ENCODE measurements at regions not wholly inside any gene's neighbourhood (a gene's known extent, or its start where the extent isn't known, plus 50 kb on each side); places are given as distances from the start of the nearest gene placed in this dataset.

- no peak for DNase-seq (ENCODE audit: low read depth)
Measured at GRCh38 chr13:73293913-73294523, 235.2 kb downstream of the KLF5 start.

- no peak for DNase-seq (ENCODE audit: low read depth)
Measured at GRCh38 chr13:73292127-73292526, 233.3 kb downstream of the KLF5 start.

GRCh38 chr13:73290844-73291243 lies 232.0 kb downstream of the KLF5 start:
- DNase-seq (ENCODE audit: low read depth), result no peak

- no peak for DNase-seq (ENCODE audit: low read depth)
Measured at GRCh38 chr13:73288596-73288995, 229.8 kb downstream of the KLF5 start.

GRCh38 chr13:73287831-73288230 lies 229.0 kb downstream of the KLF5 start:
- DNase-seq (ENCODE audit: low read depth), result no peak

GRCh38 chr13:73286942-73287620 lies 228.3 kb downstream of the KLF5 start:
- no peak for DNase-seq (ENCODE audit: low read depth)

- DNase-seq (ENCODE audit: low read depth), result no peak
Measured at GRCh38 chr13:73286177-73286576, 227.4 kb downstream of the KLF5 start.

GRCh38 chr13:73284081-73284874 lies 225.5 kb downstream of the KLF5 start:
- DNase-seq (ENCODE audit: low read depth), result no peak

GRCh38 chr13:73283636-73284035 lies 224.8 kb downstream of the KLF5 start:
- no peak for DNase-seq (ENCODE audit: low read depth)

- DNase-seq (ENCODE audit: low read depth), result no peak
Measured at GRCh38 chr13:73281746-73282145, 222.9 kb downstream of the KLF5 start.

- no peak for DNase-seq (ENCODE audit: low read depth)
Measured at GRCh38 chr13:73278186-73278585, 219.4 kb downstream of the KLF5 start.

- no peak for DNase-seq (ENCODE audit: low read depth)
Measured at GRCh38 chr13:73275163-73275562, 216.4 kb downstream of the KLF5 start.

GRCh38 chr13:73274147-73274546 lies 215.3 kb downstream of the KLF5 start:
- DNase-seq (ENCODE audit: low read depth), result no peak

- no peak for DNase-seq (ENCODE audit: low read depth)
Measured at GRCh38 chr13:73273745-73274144, 214.9 kb downstream of the KLF5 start.

- no peak for DNase-seq (ENCODE audit: low read depth)
Measured at GRCh38 chr13:73273276-73273675, 214.5 kb downstream of the KLF5 start.

- no peak for DNase-seq (ENCODE audit: low read depth)
Measured at GRCh38 chr13:73272831-73273230, 214.0 kb downstream of the KLF5 start.

GRCh38 chr13:73268306-73268705 lies 209.5 kb downstream of the KLF5 start:
- DNase-seq (ENCODE audit: low read depth), result no peak

GRCh38 chr13:73266640-73267180 lies 207.9 kb downstream of the KLF5 start:
- no peak for DNase-seq (ENCODE audit: low read depth)

GRCh38 chr13:73262862-73263627 lies 204.2 kb downstream of the KLF5 start:
- DNase-seq (ENCODE audit: low read depth), result no peak

- no peak for DNase-seq (ENCODE audit: low read depth)
Measured at GRCh38 chr13:73261739-73262216, 203.0 kb downstream of the KLF5 start.

- no peak for DNase-seq (ENCODE audit: low read depth)
Measured at GRCh38 chr13:73259061-73260017, 200.5 kb downstream of the KLF5 start.
